Cardiac muscle cell (in vitro differentiated cells and primary cell): ENCODE measurements at regions not wholly inside any gene's neighbourhood (a gene's known extent, or its start where the extent isn't known, plus 50 kb on each side); places are given as distances from the start of the nearest gene placed in this dataset.

ENCODE experiments used
- DNase-seq, 2 donors: peaks; one replicate each; pipeline versions ENCODE4 v3.0.0 to v3.0.0-alpha.2; 2010 to 2017; ENCODE audit warnings: low read depth in 1 of 2, low spot score in 1 of 2
- H3K27ac ChIP-seq: fragments of 200-600 bp; sonication (generic); 2 replicates; pipeline ENCODE4 v1.5.1; 2016
- H3K27me3 ChIP-seq: fragments of 200-600 bp; sonication (generic); 2 replicates; pipeline ENCODE4 v1.6.0; 2016; ENCODE audit warnings: control low read depth
- H3K36me3 ChIP-seq: fragments of 200-600 bp; sonication (generic); 2 replicates; pipeline ENCODE4 v1.5.1; 2016; ENCODE audit warnings: control low read depth
- H3K4me1 ChIP-seq: fragments of 200-600 bp; sonication (generic); 2 replicates; pipeline ENCODE4 v1.8.1; 2017; ENCODE audit warnings: low read depth, mild to moderate bottlenecking, mixed run types
- H3K4me3 ChIP-seq: fragments of 200-600 bp; sonication (generic); 2 replicates; pipeline ENCODE4 v1.5.1; 2016; ENCODE audit warnings: mild to moderate bottlenecking
- H3K9me3 ChIP-seq: fragments of 200-600 bp; sonication (generic); 2 replicates; pipeline ENCODE4 v1.5.1; 2017; ENCODE audit warnings: low read depth, mild to moderate bottlenecking, control low read depth
- TF ChIP-seq, protein P1 (sequence below): IDR thresholded peaks from 2 replicates; pipeline ENCODE4 v1.5.1; 2012; ENCODE audit warnings: low read depth, mild to moderate bottlenecking, low read length

- Histone ChIP-seq H3K4me1 (no peaks in the 10 kb centered on the region), H3K4me3 (no peak overlapping the region), H3K36me3 (no peaks in the 10 kb centered on the region), H3K27ac (no peak overlapping the region), H3K27me3 (no peaks in the 10 kb centered on the region), H3K9me3 (no peaks in the 10 kb centered on the region)
- TF ChIP-seq, protein P1, sequence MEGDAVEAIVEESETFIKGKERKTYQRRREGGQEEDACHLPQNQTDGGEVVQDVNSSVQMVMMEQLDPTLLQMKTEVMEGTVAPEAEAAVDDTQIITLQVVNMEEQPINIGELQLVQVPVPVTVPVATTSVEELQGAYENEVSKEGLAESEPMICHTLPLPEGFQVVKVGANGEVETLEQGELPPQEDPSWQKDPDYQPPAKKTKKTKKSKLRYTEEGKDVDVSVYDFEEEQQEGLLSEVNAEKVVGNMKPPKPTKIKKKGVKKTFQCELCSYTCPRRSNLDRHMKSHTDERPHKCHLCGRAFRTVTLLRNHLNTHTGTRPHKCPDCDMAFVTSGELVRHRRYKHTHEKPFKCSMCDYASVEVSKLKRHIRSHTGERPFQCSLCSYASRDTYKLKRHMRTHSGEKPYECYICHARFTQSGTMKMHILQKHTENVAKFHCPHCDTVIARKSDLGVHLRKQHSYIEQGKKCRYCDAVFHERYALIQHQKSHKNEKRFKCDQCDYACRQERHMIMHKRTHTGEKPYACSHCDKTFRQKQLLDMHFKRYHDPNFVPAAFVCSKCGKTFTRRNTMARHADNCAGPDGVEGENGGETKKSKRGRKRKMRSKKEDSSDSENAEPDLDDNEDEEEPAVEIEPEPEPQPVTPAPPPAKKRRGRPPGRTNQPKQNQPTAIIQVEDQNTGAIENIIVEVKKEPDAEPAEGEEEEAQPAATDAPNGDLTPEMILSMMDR = no peak
- no peak for DNase-seq
Observed at GRCh38 chr11:112874980-112875379, 86.2 kb upstream of the NCAM1 start.

GRCh38 chr11:112877581-112877980 lies 83.6 kb upstream of the NCAM1 start:
- Histone ChIP-seq H3K27ac (no peak overlapping the region), H3K27me3 (no peaks in the 10 kb centered on the region), H3K9me3 (no peaks in the 10 kb centered on the region), H3K4me1 (no peaks in the 10 kb centered on the region), H3K4me3 (no peak overlapping the region), H3K36me3 (no peaks in the 10 kb centered on the region)
- no peak for DNase-seq
- TF ChIP-seq, protein P1 = no peak

GRCh38 chr11:112878033-112878601 lies 83.1 kb upstream of the NCAM1 start:
- Histone ChIP-seq H3K36me3 (no peaks in the 10 kb centered on the region), H3K4me3 (no peak overlapping the region), H3K27ac (no peak overlapping the region), H3K27me3 (no peaks in the 10 kb centered on the region), H3K4me1 (no peaks in the 10 kb centered on the region), H3K9me3 (no peaks in the 10 kb centered on the region)
- no peak for DNase-seq
- TF ChIP-seq, protein P1 = no peak

- DNase-seq = no peak
- Histone ChIP-seq H3K27me3 (no peaks in the 10 kb centered on the region), H3K4me1 (no peaks in the 10 kb centered on the region), H3K9me3 (no peaks in the 10 kb centered on the region), H3K36me3 (no peaks in the 10 kb centered on the region), H3K27ac (no peak overlapping the region), H3K4me3 (no peak overlapping the region)
- TF ChIP-seq, protein P1 = no peak
Observed at GRCh38 chr11:112880495-112880894, 80.7 kb upstream of the NCAM1 start.

DNA sequence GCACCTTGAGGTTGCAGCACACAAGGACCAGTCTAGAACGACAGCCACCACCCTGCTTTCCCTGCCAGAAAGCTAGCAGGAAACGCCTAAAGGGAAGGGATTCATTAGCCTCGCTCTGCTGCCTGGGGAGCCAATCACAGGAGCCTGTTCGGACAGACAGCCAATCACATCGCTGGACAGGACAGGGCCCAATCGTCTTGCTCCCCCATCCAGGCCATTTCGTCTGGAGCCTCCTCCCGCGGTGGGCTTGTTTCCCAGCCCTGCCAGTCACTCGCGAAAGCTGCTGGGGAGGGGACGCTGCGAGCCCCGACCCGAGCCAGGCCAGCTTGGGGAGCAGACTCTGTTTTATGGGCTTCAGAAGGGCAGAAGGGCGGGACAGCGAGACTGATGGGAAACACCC lies 79.8 kb upstream of the NCAM1 start:
- no peaks in the 10 kb centered on the region for H3K9me3 ChIP-seq
- H3K4me3 ChIP-seq = peak overlapping the region; percentile 24
- H3K27ac ChIP-seq = no peak overlapping the region

More for the DNA sequence above, 79.8 kb upstream of the NCAM1 start:
- peak; percentile 51 to 91 for DNase-seq
- H3K36me3 ChIP-seq = no peaks in the 10 kb centered on the region
- H3K4me1 ChIP-seq = no peaks in the 10 kb centered on the region
- H3K27me3 ChIP-seq = no peaks in the 10 kb centered on the region
- TF ChIP-seq, protein P1 = no peak
